IMR-90 (cell line): ENCODE measurements at regions not wholly inside any gene's neighbourhood (a gene's known extent, or its start where the extent isn't known, plus 50 kb on each side); places are given as distances from the start of the nearest gene placed in this dataset.

Source experiments
- ATAC-seq: fragments of 200-7000 bp; cut with Tn5 transposase; 2 replicates; pipeline ENCODE4 v1.9.1; 2020; ENCODE audit warnings: low read depth, mild to moderate bottlenecking, moderate library complexity
- BruUV-seq: library from RNA; stranded (reverse); fragments of 400-500 nt; replicated peaks from 2 replicates; lab custom pipeline; 2021; lab: Mats Ljungman, UMichigan
- CTCF ChIA-PET: fragments of 300-600 bp; formaldehyde crosslinking; extraction: SDS; loops from one replicate; lab custom pipeline; 2021; ENCODE audit warnings: antibody characterized with exemption; lab: Yijun Ruan, JAX
- POLR2A ChIA-PET: fragments of 300-600 bp; sonication (Branson Sonifier 250); formaldehyde crosslinking; loops from one replicate; lab custom pipeline; 2022; ENCODE audit warnings: antibody characterized with exemption; ENCODE audit not compliant: unreplicated experiment; lab: Charles Lee
- DNase-seq: peaks from one replicate; pipeline ENCODE4 v3.0.0; 2013
- H2AFZ ChIP-seq: replicated peaks from 2 replicates; pipeline ENCODE3; 2013; ENCODE audit warnings: low read length, mild to moderate bottlenecking; ENCODE audit not compliant: poor library complexity
- H2AK5ac ChIP-seq: 2 replicates; pipeline ENCODE4 v1.6.1; 2013; ENCODE audit warnings: low read depth, low read length, inconsistent platforms
- H2AK9ac ChIP-seq: replicated peaks from 2 replicates; pipeline ENCODE3; 2013; ENCODE audit warnings: mild to moderate bottlenecking, low read depth, low read length, moderate library complexity; ENCODE audit not compliant: poor library complexity
- H2BK120ac ChIP-seq: 2 replicates; pipeline ENCODE4 v1.6.1; 2013; ENCODE audit warnings: low read depth, low read length, inconsistent platforms
- H2BK15ac ChIP-seq: 3 replicates; pipeline ENCODE4 v1.6.1; 2013; ENCODE audit warnings: low read depth, low read length, inconsistent platforms
- H2BK20ac ChIP-seq: 2 replicates; pipeline ENCODE4 v1.6.1; 2013; ENCODE audit warnings: low read depth, mild to moderate bottlenecking, inconsistent platforms, low read length, moderate library complexity
- H2BK5ac ChIP-seq: 2 replicates; pipeline ENCODE4 v1.6.1; 2013; ENCODE audit warnings: mild to moderate bottlenecking, low read depth, low read length, inconsistent platforms; ENCODE audit not compliant: poor library complexity, severe bottlenecking
- H3K14ac ChIP-seq: replicated peaks from 2 replicates; pipeline ENCODE4 v1.6.1; 2013; ENCODE audit warnings: low read depth, low read length, inconsistent platforms
- H3K18ac ChIP-seq: 2 replicates; pipeline ENCODE4 v1.6.1; 2013; ENCODE audit warnings: low read depth, low read length, control low read depth
- H3K23ac ChIP-seq: 2 replicates; pipeline ENCODE4 v1.6.1; 2013; ENCODE audit warnings: low read depth, low read length, inconsistent platforms
- H3K27ac ChIP-seq: 2 replicates; pipeline ENCODE4 v1.5.1; 2013; ENCODE audit warnings: mild to moderate bottlenecking, control low read depth, low read length; ENCODE audit not compliant: insufficient read depth
- H3K27me3 ChIP-seq: 2 replicates; pipeline ENCODE4 v1.6.1; 2013; ENCODE audit warnings: low read length; ENCODE audit not compliant: control insufficient read depth, insufficient read depth
- H3K36me3 ChIP-seq: 2 replicates; pipeline ENCODE4 v1.6.1; 2013; ENCODE audit warnings: low read length, mixed read lengths; ENCODE audit not compliant: control insufficient read depth, insufficient read depth
- H3K4ac ChIP-seq: 2 replicates; pipeline ENCODE4 v1.6.1; 2013; ENCODE audit warnings: low read depth, low read length, inconsistent platforms
- H3K4me1 ChIP-seq: 2 replicates; pipeline ENCODE4 v1.6.1; 2013; ENCODE audit warnings: low read length, mixed read lengths; ENCODE audit not compliant: control insufficient read depth, insufficient read depth
- H3K4me2 ChIP-seq: 2 replicates; pipeline ENCODE4 v1.6.1; 2013; ENCODE audit warnings: low read depth, mild to moderate bottlenecking, control low read depth, low read length, moderate library complexity
- H3K4me3 ChIP-seq: 2 replicates; pipeline ENCODE4 v1.5.1; 2013; ENCODE audit warnings: low read depth, mild to moderate bottlenecking, control low read depth, low read length, moderate library complexity; ENCODE audit not compliant: insufficient read depth
- H3K56ac ChIP-seq: 2 replicates; pipeline ENCODE4 v1.6.1; 2013; ENCODE audit warnings: low read length, inconsistent platforms; ENCODE audit not compliant: insufficient read depth; ENCODE audit errors: extremely low read depth
- H3K79me1 ChIP-seq, 2 experiments: 2 replicates each; pipeline ENCODE4 v1.6.1; 2013; ENCODE audit warnings: low read length in 2 of 2, inconsistent platforms in 1 of 2, low read depth in 1 of 2
- H3K9ac ChIP-seq: 2 replicates; pipeline ENCODE4 v1.6.1; 2013; ENCODE audit warnings: low read depth, low read length, control low read depth
- H3K9me1 ChIP-seq: 2 replicates; pipeline ENCODE4 v1.6.1; 2013; ENCODE audit warnings: low read length, inconsistent platforms; ENCODE audit not compliant: insufficient read depth
- H3K9me3 ChIP-seq: 2 replicates; pipeline ENCODE4 v1.6.1; 2013; ENCODE audit warnings: low read length; ENCODE audit not compliant: control insufficient read depth, insufficient read depth
- H4K20me1 ChIP-seq: 2 replicates; pipeline ENCODE4 v1.6.1; 2013; ENCODE audit warnings: low read length, inconsistent platforms; ENCODE audit not compliant: insufficient read depth
- H4K5ac ChIP-seq: 2 replicates; pipeline ENCODE4 v1.6.1; 2013; ENCODE audit warnings: mild to moderate bottlenecking, low read depth, low read length, control low read depth
- H4K8ac ChIP-seq, 2 experiments: 2 replicates each; pipeline ENCODE4 v1.6.1; 2013; ENCODE audit warnings: low read depth in 2 of 2, low read length in 2 of 2, control low read depth in 1 of 2, inconsistent platforms in 1 of 2
- H4K91ac ChIP-seq: 2 replicates; pipeline ENCODE4 v1.6.1; 2013; ENCODE audit warnings: low read depth, low read length, inconsistent platforms; ENCODE audit not compliant: insufficient read depth
- CEBPB ChIP-seq: IDR thresholded peaks from 2 replicates; pipeline ENCODE4 v1.6.1; 2012; ENCODE audit warnings: low read depth, low read length, improper control_type of control experiment
- MXI1 ChIP-seq: IDR thresholded peaks from 2 replicates; pipeline ENCODE4 v1.6.1; 2012; ENCODE audit warnings: low read depth, mild to moderate bottlenecking, low read length, moderate library complexity, borderline replicate concordance
- RAD21 ChIP-seq: IDR thresholded peaks from 2 replicates; pipeline ENCODE4 v1.6.1; 2012; ENCODE audit warnings: low read length, improper control_type of control experiment
- WGBS, 2 experiments: methylation state at CpG; one replicate each; pipeline versions ENCODE4 v1.1.5 to v1.1.7; 2013; ENCODE audit warnings: missing lambda C conversion rate in 2 of 2; ENCODE audit not compliant: insufficient read length in 1 of 2; ENCODE audit errors: extremely low coverage in 2 of 2; 5-methylcytosine and 5-hydroxymethylcytosine counted together
- dilution Hi-C: fragments of 300-500 bp; cut with HindIII; formaldehyde crosslinking; loops from one replicate; pipeline ENCODE4 v1.14.3; 2018; ENCODE audit warnings: low sequenced_read_pairs; ENCODE audit not compliant: unreplicated experiment
- in situ Hi-C: fragments of 300-500 bp; cut with MboI; formaldehyde crosslinking; loops from 3 replicates; pipeline ENCODE4 v1.14.3; 2019; ENCODE audit warnings: low sequenced_read_pairs, inconsistent platforms, mixed read lengths
- intact Hi-C: fragments of 100-400 bp; cut with micrococcal nuclease; formaldehyde crosslinking; loops from 2 replicates; pipeline ENCODE4 v1.10.0; 2022
- TF ChIP-seq, protein P1 (sequence below): fragments of 150-350 bp; IDR thresholded peaks from 2 replicates; pipeline ENCODE4 v1.6.1; 2016; ENCODE audit warnings: low read depth, mild to moderate bottlenecking, low read length, moderate library complexity, borderline replicate concordance
- TF ChIP-seq, protein P2 (sequence below): fragments of 150-350 bp; IDR thresholded peaks from 2 replicates; pipeline ENCODE4 v1.6.1; 2017; ENCODE audit warnings: mild to moderate bottlenecking, antibody characterized with exemption, low read length, low read depth

DNA sequence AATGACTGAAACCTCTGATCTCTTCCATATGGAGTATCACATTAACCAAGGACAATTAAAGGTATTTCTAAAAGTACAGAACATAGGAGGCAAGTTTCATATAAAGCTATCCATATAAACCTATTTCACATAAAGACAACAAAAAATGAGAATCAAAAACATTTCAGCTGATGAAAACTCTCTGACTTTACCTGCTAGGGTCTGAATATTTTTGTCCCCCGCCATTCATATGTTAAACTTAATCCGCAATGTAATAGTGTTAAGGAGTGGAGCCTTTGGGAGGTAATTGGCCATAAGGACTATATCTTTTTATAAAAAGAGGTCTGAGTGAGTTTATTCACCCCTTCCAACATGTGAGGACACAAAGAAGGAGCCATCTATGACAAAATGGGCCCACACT is 788.5 kb downstream of the DTWD2 start:
- H3K14ac ChIP-seq: no peak overlapping the region
- no peaks in the 10 kb centered on the region for H4K20me1 ChIP-seq
- H3K9ac ChIP-seq: no peak overlapping the region
- in situ Hi-C loops (no loop called here), dilution Hi-C loops (no loop called here), intact Hi-C loops (no loop called here)
- no peak overlapping the region for H2AK5ac ChIP-seq
- H3K18ac ChIP-seq: no peak overlapping the region
- DNase-seq (no peak), ATAC-seq (no peak)
- TF ChIP-seq MXI1 (no peak), CEBPB (no peak), RAD21 (no peak)
- TF ChIP-seq, protein P1, sequence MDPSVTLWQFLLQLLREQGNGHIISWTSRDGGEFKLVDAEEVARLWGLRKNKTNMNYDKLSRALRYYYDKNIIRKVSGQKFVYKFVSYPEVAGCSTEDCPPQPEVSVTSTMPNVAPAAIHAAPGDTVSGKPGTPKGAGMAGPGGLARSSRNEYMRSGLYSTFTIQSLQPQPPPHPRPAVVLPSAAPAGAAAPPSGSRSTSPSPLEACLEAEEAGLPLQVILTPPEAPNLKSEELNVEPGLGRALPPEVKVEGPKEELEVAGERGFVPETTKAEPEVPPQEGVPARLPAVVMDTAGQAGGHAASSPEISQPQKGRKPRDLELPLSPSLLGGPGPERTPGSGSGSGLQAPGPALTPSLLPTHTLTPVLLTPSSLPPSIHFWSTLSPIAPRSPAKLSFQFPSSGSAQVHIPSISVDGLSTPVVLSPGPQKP: no peak
- TF ChIP-seq, protein P2, sequence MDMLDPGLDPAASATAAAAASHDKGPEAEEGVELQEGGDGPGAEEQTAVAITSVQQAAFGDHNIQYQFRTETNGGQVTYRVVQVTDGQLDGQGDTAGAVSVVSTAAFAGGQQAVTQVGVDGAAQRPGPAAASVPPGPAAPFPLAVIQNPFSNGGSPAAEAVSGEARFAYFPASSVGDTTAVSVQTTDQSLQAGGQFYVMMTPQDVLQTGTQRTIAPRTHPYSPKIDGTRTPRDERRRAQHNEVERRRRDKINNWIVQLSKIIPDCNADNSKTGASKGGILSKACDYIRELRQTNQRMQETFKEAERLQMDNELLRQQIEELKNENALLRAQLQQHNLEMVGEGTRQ: no peak
- H2BK20ac ChIP-seq: no peak overlapping the region
- H3K27me3 ChIP-seq: no peaks in the 10 kb centered on the region
- no peak overlapping the region for H4K8ac ChIP-seq
- no peak overlapping the region for H2AFZ ChIP-seq
- H4K5ac ChIP-seq: no peak overlapping the region
- no peak overlapping the region for H2BK5ac ChIP-seq
- no peak overlapping the region for H2BK15ac ChIP-seq
- peaks cover 2% of the 10 kb centered on the region; the same call in 1 of the 2 replicates for H3K9me3 ChIP-seq
- H3K27ac ChIP-seq: no peak overlapping the region
- H3K4me2 ChIP-seq: no peak overlapping the region
- H3K23ac ChIP-seq: no peak overlapping the region
- no CpG with 5 or more reads among the region's 2 CpGs for WGBS, 2 experiments
- H3K4ac ChIP-seq: no peak overlapping the region
- no peak overlapping the region for H4K91ac ChIP-seq
- H2BK120ac ChIP-seq: no peak overlapping the region
- POLR2A ChIA-PET: no interaction called here
- CTCF ChIA-PET: no interaction called here
- no TSS peak for BruUV-seq
- H3K36me3 ChIP-seq: no peaks in the 10 kb centered on the region
- H2AK9ac ChIP-seq: no peak overlapping the region
- H3K56ac ChIP-seq: no peak overlapping the region
- no peaks in the 10 kb centered on the region for H3K4me1 ChIP-seq
- no peak overlapping the region for H3K4me3 ChIP-seq
- no peaks in the 10 kb centered on the region for H3K79me1 ChIP-seq
- no peaks in the 10 kb centered on the region for H3K9me1 ChIP-seq
